Hepatic stellate cell (primary cell): ENCODE measurements at regions not wholly inside any gene's neighbourhood (a gene's known extent, or its start where the extent isn't known, plus 50 kb on each side); places are given as distances from the start of the nearest gene placed in this dataset.

ENCODE experiments used
- DNase-seq: peaks from one replicate; pipeline ENCODE4 v3.0.0; 2011; ENCODE audit warnings: low spot score

DNA sequence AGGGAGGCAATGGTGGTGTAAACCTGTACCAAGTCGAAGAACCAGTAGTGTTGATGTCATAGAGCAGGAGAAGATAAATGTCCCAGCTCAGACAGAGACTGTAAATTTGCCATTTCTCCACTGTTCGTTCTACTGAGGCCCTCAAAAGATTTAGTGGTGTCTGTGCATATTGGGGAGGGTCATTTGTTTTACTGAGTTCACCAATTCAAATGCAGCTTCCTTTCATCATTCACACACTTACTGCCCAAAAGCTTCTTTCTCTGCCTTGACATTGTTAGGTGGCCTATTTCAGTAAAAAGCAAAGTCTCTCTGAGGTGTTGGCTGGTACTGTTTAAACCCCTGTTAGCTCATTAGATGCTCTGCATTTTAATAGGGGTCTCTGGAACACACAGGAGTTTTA, 86.2 kb upstream of the EDNRB start:
- no peak for DNase-seq

- DNase-seq, result no peak
Measured at GRCh38 chr13:77999746-78000145, 81.1 kb upstream of the EDNRB start.

GRCh38 chr13:77994166-77994565, 75.5 kb upstream of the EDNRB start:
- DNase-seq, result no peak

DNA sequence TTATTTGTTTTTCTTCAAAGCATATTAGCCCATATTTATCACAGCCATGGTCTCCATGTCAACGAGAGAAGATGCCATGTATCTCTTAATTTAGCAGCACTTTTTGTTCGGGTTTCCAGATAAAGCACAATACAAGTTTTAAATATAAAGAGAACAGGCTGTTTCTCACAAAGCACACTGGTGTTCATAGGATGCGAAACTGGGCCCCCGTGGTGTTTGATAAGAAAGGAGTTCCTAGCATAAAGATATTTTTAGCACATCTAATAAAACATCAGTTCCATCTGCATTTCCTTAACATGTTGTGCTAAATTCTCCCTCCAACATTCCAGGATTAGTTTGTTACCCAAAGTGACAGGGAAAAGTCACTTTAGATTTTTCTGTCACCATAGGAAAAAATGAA, 72.4 kb upstream of the EDNRB start:
- DNase-seq, result no peak

DNA sequence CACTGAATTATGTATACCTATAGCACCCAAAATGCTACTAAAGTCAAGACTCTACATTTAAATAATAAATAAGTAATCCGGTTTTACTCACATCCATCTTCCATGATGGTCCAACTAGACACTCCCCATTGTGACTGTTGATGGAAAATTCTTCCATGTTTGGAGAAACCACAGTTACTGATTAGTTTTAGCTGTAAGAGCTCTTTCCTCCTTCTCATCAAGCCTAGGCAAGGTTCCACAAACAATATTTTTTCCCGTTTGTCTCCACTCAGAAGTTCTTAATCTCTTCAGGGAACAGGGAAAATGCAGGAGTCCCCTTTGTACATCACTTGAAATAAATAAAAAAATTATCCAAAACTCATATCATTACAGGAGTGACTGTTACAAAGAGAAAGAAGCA, 70.7 kb upstream of the EDNRB start:
- no peak for DNase-seq

- no peak for DNase-seq
Measured at GRCh38 chr13:77988355-77988754, 69.7 kb upstream of the EDNRB start.

DNA sequence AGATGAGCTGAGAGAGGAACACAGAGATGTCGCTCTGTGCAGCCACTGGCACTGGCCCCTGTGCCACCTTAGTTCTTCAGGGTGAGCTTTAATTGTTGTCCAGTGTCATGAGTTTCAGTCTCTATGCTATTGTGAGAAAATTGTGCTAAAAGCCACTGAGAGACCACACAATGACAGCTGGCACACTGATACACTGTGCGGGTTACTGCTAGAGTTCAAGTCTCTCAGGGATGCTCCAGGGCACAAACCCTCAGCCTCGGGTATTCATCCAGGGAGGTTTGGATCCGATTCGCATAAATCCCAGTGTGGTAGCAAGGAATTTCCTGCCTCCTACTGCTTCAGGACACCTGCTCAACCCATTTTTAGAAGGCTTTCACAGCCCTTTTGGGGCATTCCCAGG, 68.1 kb upstream of the EDNRB start:
- DNase-seq, result no peak

GRCh38 chr13:77985866-77986636, 67.4 kb upstream of the EDNRB start:
- DNase-seq, result no peak

DNA sequence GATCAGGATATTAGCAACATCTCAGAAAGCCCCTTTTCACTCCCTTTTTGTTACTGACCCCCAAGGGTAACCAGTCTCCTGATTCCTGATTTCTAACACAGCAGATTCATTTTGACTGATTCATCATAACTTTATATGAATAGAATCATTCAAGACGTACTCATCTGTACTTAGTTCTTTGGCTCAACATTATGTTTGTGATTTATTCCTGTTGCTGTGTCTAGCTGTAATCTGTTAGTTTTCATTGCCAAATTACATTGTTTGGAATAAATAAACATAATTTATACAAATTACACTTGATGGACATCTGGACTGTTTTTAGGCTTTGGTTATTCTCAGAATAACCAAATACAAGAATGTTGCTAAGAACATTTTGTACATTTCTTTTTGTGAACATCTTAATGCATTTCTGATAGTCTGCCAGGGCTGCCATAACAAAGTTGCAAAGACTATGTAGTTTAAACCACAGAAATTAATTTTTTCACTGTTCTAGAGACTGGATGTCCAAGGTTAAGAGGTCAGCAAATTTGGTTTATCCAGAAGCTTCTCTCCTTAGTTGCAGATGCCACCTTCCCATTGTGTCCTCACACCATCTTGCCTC, 62.8 kb upstream of the EDNRB start:
- no peak for DNase-seq

- DNase-seq, result no peak
Measured at GRCh38 chr13:77980592-77980991, 62.0 kb upstream of the EDNRB start.

GRCh38 chr13:77979721-77980385, 61.2 kb upstream of the EDNRB start:
- no peak for DNase-seq

DNA sequence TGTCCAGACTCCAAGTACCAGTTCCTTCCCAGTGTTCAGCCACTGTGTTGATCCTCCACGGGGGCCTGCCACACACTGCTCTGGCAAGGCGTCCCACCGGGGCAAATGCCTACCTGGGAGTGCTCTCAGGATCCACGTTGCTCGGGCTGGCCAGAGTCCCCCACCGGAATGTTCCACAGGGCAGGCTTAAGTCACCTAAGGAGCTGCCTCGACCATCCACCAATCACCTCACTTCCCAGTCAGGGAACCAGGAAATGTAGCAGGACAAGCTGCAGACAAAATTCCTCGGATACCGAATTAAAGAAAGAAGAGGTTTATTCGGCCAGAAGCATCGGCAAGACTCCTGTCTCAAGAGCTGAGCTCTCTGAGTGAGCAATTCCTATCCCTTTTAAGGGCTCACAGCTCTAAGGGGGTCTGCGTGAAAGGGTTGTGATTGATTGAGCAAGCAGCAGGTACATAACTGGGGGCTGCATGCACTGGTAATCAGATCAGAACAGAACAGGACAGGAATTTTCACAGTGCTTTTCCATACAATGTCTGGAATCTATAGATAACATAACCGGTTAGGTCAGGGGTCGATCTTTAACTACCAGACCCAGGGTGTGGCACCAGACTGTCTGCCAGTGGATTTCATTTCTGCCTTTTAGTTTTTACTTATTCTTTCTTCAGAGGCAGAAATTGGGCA, 56.9 kb upstream of the EDNRB start:
- no peak for DNase-seq

DNA sequence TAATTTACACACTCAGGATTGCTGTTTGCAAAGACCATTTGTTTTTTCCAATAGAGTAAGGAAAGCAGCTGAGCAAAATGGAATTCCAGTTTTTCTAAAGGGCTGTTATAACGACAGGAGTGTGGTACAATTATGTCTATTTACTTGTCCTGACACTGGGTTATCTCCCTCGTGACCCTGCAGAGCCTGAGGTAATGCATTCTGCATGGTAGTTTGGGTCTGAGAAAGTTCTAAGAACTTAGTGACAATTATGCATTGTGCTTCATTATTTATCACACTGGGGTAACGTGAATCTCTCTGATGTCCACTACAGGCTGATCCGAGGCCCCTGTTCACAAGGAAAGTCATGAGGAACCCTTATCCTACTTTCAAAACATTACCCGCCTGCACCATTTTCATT, 50.7 kb upstream of the EDNRB start:
- DNase-seq, result no peak
